ENCODE measurements at regions not wholly inside any gene's neighbourhood (a gene's known extent, or its start where the extent isn't known, plus 50 kb on each side); places are given as distances from the start of the nearest gene placed in this dataset.

DNA sequence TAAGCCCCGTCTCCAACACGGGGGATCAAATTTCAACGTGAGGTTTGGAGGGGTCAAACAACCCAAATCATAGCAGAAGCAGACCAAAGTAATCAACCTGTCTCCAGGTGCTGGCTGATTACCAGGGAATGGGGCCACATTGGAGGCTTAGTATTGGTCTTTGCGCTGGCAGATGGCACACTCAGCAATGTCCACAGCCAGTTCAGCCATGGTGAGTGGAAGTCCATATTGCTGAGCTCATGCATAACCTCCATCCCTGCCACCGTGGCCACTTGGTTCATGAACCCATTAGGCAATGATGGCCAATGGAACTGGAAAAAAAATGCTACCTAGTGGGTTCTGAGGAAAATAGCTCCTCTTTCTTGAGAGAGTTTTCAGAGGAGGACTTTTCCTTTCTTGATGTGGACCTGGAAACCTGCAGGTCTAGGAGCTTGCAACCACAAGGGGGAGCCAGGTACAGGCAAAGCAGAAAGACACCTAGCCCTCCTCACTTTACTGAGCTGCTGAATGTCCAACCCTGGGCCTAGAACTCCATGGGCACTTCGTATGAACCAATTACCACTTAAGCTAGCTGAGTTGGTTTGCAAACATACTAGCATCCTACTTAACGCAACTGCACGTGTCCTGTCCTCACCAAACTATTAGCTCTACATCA, 128.0 kb upstream of the GYPC start:
- Mint-ChIP-seq H3K4me1 (ENCODE audit: insufficient read depth, unreplicated experiment) (no peaks in the 10 kb centered on the region), H3K27me3 (ENCODE audit: insufficient read depth, unreplicated experiment) (no peaks in the 10 kb centered on the region), H3K36me3 (ENCODE audit: insufficient read depth, unreplicated experiment) (no peaks in the 10 kb centered on the region), H3K4me3 (ENCODE audit: unreplicated experiment) (no peak overlapping the region), H3K27ac (ENCODE audit: low read depth, unreplicated experiment) (no peak overlapping the region), H3K9me3 (ENCODE audit: unreplicated experiment) (no peaks in the 10 kb centered on the region)
- intact Hi-C loops (cut with micrococcal nuclease) = loop anchor here (1.0 kb wide), 2 partner anchors 249 to 444 kb away; no protein-coding TSS in a partner anchor
- POLR2A ChIA-PET = interaction anchor here (0.6 kb wide), 1 partner anchor 88 kb away, joined by 3 read pairs; no protein-coding TSS in a partner anchor
- DNase-seq (ENCODE audit: unreplicated experiment) = peak; percentile 57
- CTCF ChIA-PET = interaction anchor here (0.5 to 3.1 kb wide), 17 partner anchors 9 to 1118 kb away, joined by 3 to 30 read pairs (median 3); no protein-coding TSS in a partner anchor
- TF ChIP-seq, protein P1, sequence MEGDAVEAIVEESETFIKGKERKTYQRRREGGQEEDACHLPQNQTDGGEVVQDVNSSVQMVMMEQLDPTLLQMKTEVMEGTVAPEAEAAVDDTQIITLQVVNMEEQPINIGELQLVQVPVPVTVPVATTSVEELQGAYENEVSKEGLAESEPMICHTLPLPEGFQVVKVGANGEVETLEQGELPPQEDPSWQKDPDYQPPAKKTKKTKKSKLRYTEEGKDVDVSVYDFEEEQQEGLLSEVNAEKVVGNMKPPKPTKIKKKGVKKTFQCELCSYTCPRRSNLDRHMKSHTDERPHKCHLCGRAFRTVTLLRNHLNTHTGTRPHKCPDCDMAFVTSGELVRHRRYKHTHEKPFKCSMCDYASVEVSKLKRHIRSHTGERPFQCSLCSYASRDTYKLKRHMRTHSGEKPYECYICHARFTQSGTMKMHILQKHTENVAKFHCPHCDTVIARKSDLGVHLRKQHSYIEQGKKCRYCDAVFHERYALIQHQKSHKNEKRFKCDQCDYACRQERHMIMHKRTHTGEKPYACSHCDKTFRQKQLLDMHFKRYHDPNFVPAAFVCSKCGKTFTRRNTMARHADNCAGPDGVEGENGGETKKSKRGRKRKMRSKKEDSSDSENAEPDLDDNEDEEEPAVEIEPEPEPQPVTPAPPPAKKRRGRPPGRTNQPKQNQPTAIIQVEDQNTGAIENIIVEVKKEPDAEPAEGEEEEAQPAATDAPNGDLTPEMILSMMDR (IDR thresholded peaks at IDR 0.05; ENCODE audit: unreplicated experiment) = peak; percentile 12
- no TSS peak for BruUV-seq (replicated peaks)

DNA sequence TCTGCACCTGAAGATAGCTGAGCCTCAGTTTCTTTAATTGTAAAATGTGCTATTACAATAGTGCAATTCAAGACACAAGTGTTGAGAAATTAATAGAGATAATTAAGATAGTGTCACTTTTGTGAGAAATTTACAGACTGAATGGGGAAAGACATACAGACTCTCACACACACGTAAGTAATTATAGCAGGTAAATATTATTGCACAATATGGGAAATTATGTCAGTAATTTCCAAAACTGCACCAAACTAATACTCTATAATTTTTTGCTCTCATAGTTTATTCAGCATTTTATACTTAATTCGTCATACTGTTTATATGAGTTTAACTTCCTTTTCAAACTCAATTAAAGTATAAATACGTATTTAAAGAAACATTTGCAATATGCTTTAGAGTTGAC, 124.9 kb upstream of the GYPC start:
- DNase-seq (ENCODE audit: unreplicated experiment) = no peak
- TF ChIP-seq, protein P1 (IDR thresholded peaks at IDR 0.05; ENCODE audit: unreplicated experiment) = no peak
- Mint-ChIP-seq H3K4me1 (ENCODE audit: insufficient read depth, unreplicated experiment) (peaks cover 5% of the 10 kb centered on the region), H3K9me3 (ENCODE audit: unreplicated experiment) (peaks cover 22% of the 10 kb centered on the region), H3K27me3 (ENCODE audit: insufficient read depth, unreplicated experiment) (peaks cover 22% of the 10 kb centered on the region), H3K27ac (ENCODE audit: low read depth, unreplicated experiment) (no peak overlapping the region), H3K36me3 (ENCODE audit: insufficient read depth, unreplicated experiment) (no peaks in the 10 kb centered on the region), H3K4me3 (ENCODE audit: unreplicated experiment) (no peak overlapping the region)
- intact Hi-C loops (cut with micrococcal nuclease) = no loop called here
- ChIA-PET CTCF (no interaction called here), POLR2A (interaction anchor here (0.6 kb wide), 1 partner anchor 177 kb away, joined by 3 read pairs; no protein-coding TSS in a partner anchor)
- BruUV-seq (replicated peaks) = no TSS peak

DNA sequence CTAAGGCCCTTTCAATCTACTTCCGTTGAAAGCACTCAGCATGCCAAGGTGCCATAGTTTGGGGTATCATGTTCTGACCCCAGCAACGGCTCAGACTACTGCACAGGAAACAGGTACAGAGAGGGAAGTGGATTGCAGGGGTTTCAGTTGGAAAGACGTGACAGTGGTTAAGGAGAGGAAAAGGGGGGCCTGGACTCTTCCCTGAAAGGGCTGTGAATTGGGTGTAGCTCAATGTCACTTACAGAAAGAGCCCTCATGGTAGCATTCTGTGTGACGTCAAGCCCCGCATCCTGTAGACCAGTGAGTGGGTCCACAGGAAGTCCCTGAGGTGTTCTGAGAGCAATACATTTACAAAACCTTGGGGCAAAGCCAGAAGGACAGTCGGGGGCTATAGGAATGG, 121.5 kb upstream of the GYPC start:
- H3K27me3 Mint-ChIP-seq (ENCODE audit: insufficient read depth, unreplicated experiment) = peaks cover 22% of the 10 kb centered on the region

DNA sequence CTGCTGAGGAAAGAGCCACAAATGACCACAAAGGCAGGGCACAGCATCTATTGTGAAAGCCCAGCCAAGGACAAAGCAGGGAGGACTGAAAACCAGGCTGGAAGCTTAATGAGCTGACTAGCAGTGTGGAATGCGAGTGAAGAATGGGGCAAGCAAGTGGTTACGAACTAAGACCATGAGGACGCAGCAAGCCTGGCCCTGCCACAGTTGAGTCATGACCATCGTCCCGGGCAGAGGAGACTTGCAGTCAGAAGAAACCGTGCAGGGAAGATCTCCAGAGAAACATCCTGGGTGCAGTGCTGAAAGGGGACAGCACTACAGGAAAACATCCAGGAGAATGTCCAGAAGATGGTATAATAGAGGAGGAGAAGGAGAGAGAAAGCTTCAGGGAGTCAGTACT, 120.5 kb upstream of the GYPC start:
- CTCF ChIA-PET = no interaction called here
- intact Hi-C loops (cut with micrococcal nuclease) = no loop called here
- Mint-ChIP-seq H3K9me3 (ENCODE audit: unreplicated experiment) (peaks cover 35% of the 10 kb centered on the region), H3K27ac (ENCODE audit: low read depth, unreplicated experiment) (no peak overlapping the region), H3K27me3 (ENCODE audit: insufficient read depth, unreplicated experiment) (peaks cover 22% of the 10 kb centered on the region), H3K4me1 (ENCODE audit: insufficient read depth, unreplicated experiment) (peaks cover 5% of the 10 kb centered on the region), H3K4me3 (ENCODE audit: unreplicated experiment) (no peak overlapping the region), H3K36me3 (ENCODE audit: insufficient read depth, unreplicated experiment) (no peaks in the 10 kb centered on the region)
- peak; percentile 6 for DNase-seq (ENCODE audit: unreplicated experiment)
- TF ChIP-seq, protein P1 (IDR thresholded peaks at IDR 0.05; ENCODE audit: unreplicated experiment) = no peak
- POLR2A ChIA-PET = no interaction called here
- BruUV-seq (replicated peaks) = no TSS peak

More for the DNA sequence above, 121.5 kb upstream of the GYPC start:
- H3K36me3 Mint-ChIP-seq (ENCODE audit: insufficient read depth, unreplicated experiment) = no peaks in the 10 kb centered on the region
- peaks cover 5% of the 10 kb centered on the region for H3K4me1 Mint-ChIP-seq (ENCODE audit: insufficient read depth, unreplicated experiment)
- intact Hi-C loops (cut with micrococcal nuclease) = no loop called here
- H3K9me3 Mint-ChIP-seq (ENCODE audit: unreplicated experiment) = peaks cover 26% of the 10 kb centered on the region
- H3K4me3 Mint-ChIP-seq (ENCODE audit: unreplicated experiment) = no peak overlapping the region
- TF ChIP-seq, protein P1 (IDR thresholded peaks at IDR 0.05; ENCODE audit: unreplicated experiment) = no peak
- ChIA-PET CTCF (no interaction called here), POLR2A (no interaction called here)
- BruUV-seq (replicated peaks) = no TSS peak
- H3K27ac Mint-ChIP-seq (ENCODE audit: low read depth, unreplicated experiment) = no peak overlapping the region
- no peak for DNase-seq (ENCODE audit: unreplicated experiment)

All from MCF 10A (cell line).